ENCODE measurements at regions not wholly inside any gene's neighbourhood (a gene's known extent, or its start where the extent isn't known, plus 50 kb on each side); places are given as distances from the start of the nearest gene placed in this dataset.

DNA sequence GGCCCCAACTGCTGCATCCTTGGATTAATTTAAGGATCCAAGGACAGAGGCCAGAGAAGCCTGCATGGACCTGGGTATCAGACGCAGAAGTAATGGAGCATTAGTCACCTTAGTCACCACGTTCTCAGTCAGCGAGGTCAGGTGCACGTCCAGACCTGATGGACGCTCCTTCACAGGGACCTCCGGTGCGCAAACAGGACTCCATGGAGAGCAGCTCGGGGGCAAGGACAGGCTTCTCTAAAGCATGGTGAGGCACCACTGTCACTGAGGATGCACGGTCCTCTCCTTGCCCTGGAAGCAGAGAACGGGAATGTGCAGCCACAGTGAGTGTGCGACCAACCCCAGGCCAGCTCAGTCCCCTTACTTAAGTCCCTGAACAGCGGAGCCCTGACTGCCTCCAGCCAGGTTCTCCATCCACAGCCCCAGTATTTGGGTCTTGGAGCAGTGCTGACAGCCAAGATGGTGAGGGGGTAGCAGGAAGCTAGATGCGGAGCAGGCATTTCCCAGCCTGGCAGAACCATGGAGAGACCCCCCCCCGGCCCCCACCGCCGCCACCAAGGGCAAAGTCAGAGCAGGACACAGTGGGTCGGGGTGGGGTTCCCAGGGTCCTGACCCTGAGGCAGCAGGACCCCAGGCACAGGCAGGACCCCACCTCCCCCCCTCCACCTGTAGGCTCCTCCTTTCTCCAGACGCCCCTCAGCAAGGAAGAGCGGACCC is 253.4 kb upstream of the SFSWAP start:
- no peak overlapping the region for H3K27ac ChIP-seq
- WGBS, 2 donors: 87 to 88% methylated on average over 19 of the region's 19 CpGs
- DNase-seq (no peak), ATAC-seq (no peak)
- H3K9me3 ChIP-seq: no peaks in the 10 kb centered on the region
- TF ChIP-seq, protein P1, sequence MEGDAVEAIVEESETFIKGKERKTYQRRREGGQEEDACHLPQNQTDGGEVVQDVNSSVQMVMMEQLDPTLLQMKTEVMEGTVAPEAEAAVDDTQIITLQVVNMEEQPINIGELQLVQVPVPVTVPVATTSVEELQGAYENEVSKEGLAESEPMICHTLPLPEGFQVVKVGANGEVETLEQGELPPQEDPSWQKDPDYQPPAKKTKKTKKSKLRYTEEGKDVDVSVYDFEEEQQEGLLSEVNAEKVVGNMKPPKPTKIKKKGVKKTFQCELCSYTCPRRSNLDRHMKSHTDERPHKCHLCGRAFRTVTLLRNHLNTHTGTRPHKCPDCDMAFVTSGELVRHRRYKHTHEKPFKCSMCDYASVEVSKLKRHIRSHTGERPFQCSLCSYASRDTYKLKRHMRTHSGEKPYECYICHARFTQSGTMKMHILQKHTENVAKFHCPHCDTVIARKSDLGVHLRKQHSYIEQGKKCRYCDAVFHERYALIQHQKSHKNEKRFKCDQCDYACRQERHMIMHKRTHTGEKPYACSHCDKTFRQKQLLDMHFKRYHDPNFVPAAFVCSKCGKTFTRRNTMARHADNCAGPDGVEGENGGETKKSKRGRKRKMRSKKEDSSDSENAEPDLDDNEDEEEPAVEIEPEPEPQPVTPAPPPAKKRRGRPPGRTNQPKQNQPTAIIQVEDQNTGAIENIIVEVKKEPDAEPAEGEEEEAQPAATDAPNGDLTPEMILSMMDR (IDR thresholded peaks at IDR 0.05): no peak
- peaks cover 0 to 60% (median 32%) of the 10 kb centered on the region in 7 donors for H3K27me3 ChIP-seq
- no peak overlapping the region for H3K4me3 ChIP-seq
- H3K36me3 ChIP-seq: no peaks in the 10 kb centered on the region
- H3K4me1 ChIP-seq: no peaks in the 10 kb centered on the region
- intact Hi-C loops (cut with DNase I): loop anchor here in 5 of 10 donors (10.0 kb wide), 2 partner anchors 353 to 543 kb away; no protein-coding TSS in a partner anchor

DNA sequence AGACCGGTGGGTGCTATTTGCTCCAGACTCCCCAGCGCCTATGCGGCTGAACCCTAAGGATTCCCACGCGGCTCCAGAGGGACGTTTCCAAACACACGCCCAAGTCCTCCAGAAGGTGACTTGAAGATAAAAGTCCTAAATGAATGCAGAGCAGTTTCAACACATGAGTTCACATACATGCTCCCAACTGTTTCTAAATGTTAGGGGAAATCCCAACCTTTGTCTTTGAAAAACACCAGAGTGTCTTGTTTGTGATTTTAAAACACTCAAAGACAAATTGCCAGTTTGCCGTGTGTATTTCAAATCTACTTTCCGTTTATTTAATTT is 252.9 kb upstream of the SFSWAP start:
- TF ChIP-seq, protein P1 (IDR thresholded peaks at IDR 0.05): no peak
- no peak overlapping the region for H3K4me3 ChIP-seq
- 79 to 82% methylated on average over 9 of the region's 9 CpGs for WGBS, 2 donors
- no peak for DNase-seq
- H3K4me1 ChIP-seq: no peaks in the 10 kb centered on the region
- no peak overlapping the region for H3K27ac ChIP-seq
- intact Hi-C loops (cut with DNase I): loop anchor here in 5 of 10 donors (10.0 kb wide), 2 partner anchors 353 to 543 kb away; no protein-coding TSS in a partner anchor
- peaks cover 0 to 60% (median 33%) of the 10 kb centered on the region in 7 donors for H3K27me3 ChIP-seq
- ATAC-seq: no peak
- H3K9me3 ChIP-seq: no peaks in the 10 kb centered on the region
- H3K36me3 ChIP-seq: no peaks in the 10 kb centered on the region

DNA sequence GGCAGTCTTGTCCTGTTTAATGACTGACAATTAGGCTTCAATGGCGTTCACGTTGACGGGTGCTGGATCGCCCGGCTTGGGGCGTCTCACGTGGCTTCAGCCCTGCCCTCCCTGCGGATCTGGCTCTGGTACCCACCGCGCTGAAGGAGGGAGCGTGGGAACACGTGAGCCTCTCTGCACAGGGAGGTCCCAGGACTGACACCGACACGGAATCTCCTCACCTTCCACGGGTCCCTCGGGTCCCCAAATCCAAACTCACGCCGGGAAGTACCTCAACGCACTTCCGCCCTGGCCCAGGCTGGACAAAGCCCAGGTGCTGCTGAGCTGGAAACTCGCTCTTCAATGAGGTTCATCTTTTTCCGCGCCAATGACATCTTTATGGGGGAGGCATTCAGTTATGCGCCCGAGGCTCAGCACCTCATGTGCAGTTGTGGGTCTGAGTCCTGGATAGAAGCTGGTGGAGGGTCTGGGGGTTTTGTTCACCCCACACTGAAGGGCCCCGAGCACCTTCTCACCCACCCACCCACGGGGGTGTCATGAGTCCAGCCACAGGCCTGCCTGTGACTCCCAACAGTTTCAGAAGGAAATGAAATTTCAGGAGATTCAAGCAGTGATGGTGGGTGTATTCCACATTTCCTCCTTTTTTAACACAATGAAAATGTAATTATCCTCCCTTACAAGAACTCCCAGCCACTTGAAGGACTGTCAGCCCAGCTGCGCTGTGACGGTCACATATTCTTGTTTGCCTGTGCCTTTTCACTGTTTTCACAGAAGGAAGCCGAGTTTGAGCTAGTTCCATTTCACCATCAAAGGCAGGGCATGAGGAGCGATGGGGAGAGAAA is 251.7 kb upstream of the SFSWAP start:
- no peak for DNase-seq
- no peak overlapping the region for H3K27ac ChIP-seq
- TF ChIP-seq, protein P1 (IDR thresholded peaks at IDR 0.05): no peak
- H3K27me3 ChIP-seq: peaks cover 0 to 66% (median 33%) of the 10 kb centered on the region in 7 donors
- no peaks in the 10 kb centered on the region for H3K9me3 ChIP-seq
- 81% methylated on average over 31 of the region's 31 CpGs for WGBS, 2 donors
- ATAC-seq: no peak
- no peak overlapping the region for H3K4me3 ChIP-seq
- intact Hi-C loops (cut with DNase I): loop anchor here in 5 of 10 donors (10.0 kb wide), 2 partner anchors 354 to 544 kb away; no protein-coding TSS in a partner anchor
- H3K36me3 ChIP-seq: no peaks in the 10 kb centered on the region
- H3K4me1 ChIP-seq: no peaks in the 10 kb centered on the region

DNA sequence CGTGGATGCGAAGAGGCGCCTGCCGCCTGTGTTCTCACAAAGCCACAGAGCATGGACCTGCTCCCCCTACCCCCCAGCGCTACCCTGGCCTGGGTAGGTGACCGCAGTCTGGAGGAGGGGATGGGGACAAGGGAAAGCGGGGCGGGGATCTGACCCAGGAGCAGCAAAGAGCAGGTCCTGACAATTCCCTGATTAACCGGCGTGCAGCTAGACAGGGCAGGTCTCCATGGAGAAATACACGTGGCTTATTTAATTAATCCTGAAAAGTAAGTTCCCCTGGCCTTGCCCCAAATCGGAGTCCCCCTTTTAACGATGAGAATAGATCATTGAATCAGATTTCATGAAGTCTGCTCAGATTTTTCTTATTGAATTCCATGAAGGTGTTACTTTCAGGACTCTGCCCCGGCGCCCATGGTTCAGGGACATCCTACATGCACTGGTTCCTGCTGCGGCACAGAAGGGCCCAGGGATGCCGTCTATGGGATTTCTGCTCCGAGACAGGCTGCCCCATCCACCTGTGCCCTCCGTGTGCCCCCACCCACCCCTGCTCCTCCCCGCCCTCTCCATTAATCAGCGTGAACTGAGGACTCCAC is 251.0 kb upstream of the SFSWAP start:
- H3K4me1 ChIP-seq: no peaks in the 10 kb centered on the region
- TF ChIP-seq, protein P1 (IDR thresholded peaks at IDR 0.05): no peak
- no peak for DNase-seq
- no peak for ATAC-seq
- H3K4me3 ChIP-seq: no peak overlapping the region
- peaks cover 0 to 66% (median 33%) of the 10 kb centered on the region in 7 donors for H3K27me3 ChIP-seq
- no peaks in the 10 kb centered on the region for H3K36me3 ChIP-seq
- no peak overlapping the region for H3K27ac ChIP-seq
- intact Hi-C loops (cut with DNase I): loop anchor here in 5 of 10 donors (10.0 kb wide), 2 partner anchors 355 to 545 kb away; no protein-coding TSS in a partner anchor
- no peaks in the 10 kb centered on the region for H3K9me3 ChIP-seq
- WGBS, 2 donors: 64 to 69% methylated on average over 21 of the region's 21 CpGs
